Esophagus squamous epithelium (tissue), 5 donors: ENCODE measurements at regions not wholly inside any gene's neighbourhood (a gene's known extent, or its start where the extent isn't known, plus 50 kb on each side); places are given as distances from the start of the nearest gene placed in this dataset.

Source experiments
- DNase-seq: peaks from one replicate; lab custom pipeline; 2025; lab: John Stamatoyannopoulos, UW
- H3K27ac ChIP-seq, 4 donors: fragments of 200-600 bp; sonication (generic); one replicate each; pipeline ENCODE4 v1.5.1; 2016 to 2019; ENCODE audit warnings: mild to moderate bottlenecking in 1 of 4
- H3K27me3 ChIP-seq, 4 donors: fragments of 200-600 bp; sonication (generic); 1 replicate in 3 of 4; 2 replicates in 1 of 4; pipeline versions ENCODE4 v1.5.1 to v1.6.0; 2017 to 2021; ENCODE audit warnings: antibody characterized with exemption in 1 of 4
- H3K36me3 ChIP-seq, 3 donors: fragments of 200-600 bp; sonication (generic); one replicate each; pipeline ENCODE4 v1.5.1; 2016 to 2019
- H3K4me1 ChIP-seq, 3 donors: fragments of 200-600 bp; sonication (generic); one replicate each; pipeline ENCODE4 v1.5.1; 2017 to 2019
- H3K4me3 ChIP-seq, 4 donors: fragments of 200-600 bp; sonication (generic); 1 replicate in 3 of 4; 2 replicates in 1 of 4; pipeline ENCODE4 v1.5.1; 2016 to 2019; ENCODE audit warnings: mild to moderate bottlenecking in 2 of 4, moderate library complexity in 1 of 4
- H3K9me3 ChIP-seq, 3 donors: fragments of 200-600 bp; sonication (generic); one replicate each; pipeline ENCODE4 v1.5.1; 2016 to 2019
- POLR2A ChIP-seq, 4 donors: fragments of 450-650 bp; IDR thresholded peaks; one replicate each; pipeline ENCODE4 v1.6.1; 2017; ENCODE audit warnings: antibody characterized with exemption in 4 of 4, mild to moderate bottlenecking in 4 of 4, moderate library complexity in 3 of 4
- WGBS, 2 donors: methylation state at CpG; one replicate each; pipeline ENCODE4 v1.1.5; 2018; 5-methylcytosine and 5-hydroxymethylcytosine counted together
- intact Hi-C: fragments of 100-400 bp; cut with DNase I; formaldehyde crosslinking; loops from one replicate; pipeline ENCODE4 v1.15.0; 2022
- TF ChIP-seq, protein P1 (sequence below), 6 experiments: fragments of 450-650 bp in 4 of 6; fragments of 200-600 bp in 2 of 6; sonication (generic) in 2 of 6; IDR thresholded peaks; one replicate each; pipeline ENCODE4 v1.5.1; 2016 to 2019; ENCODE audit warnings: antibody characterized with exemption in 6 of 6, mild to moderate bottlenecking in 4 of 6, moderate library complexity in 4 of 6
- donor health status: DM: yes; HTN: yes; CAD: no.

DNA sequence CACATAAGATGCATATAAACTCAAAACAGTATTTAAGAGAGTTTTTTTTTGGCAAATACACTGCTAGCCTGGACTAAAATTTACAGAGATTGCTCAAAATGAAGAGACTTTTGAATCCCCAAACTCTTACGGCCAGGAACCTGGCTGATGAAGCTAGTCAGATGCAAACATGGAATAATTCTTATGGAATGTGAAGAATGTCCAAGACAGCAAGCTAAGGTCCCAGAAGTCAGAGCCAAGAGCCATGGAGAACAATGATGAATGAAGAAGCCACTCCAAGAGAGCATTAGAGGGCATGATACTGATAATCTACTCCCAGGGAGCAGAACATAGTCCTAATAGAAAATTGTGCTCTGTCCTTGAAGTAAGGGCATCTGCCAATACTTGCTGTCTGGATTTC lies 705.5 kb downstream of the DIPK2A start:
- TF ChIP-seq, protein P1, sequence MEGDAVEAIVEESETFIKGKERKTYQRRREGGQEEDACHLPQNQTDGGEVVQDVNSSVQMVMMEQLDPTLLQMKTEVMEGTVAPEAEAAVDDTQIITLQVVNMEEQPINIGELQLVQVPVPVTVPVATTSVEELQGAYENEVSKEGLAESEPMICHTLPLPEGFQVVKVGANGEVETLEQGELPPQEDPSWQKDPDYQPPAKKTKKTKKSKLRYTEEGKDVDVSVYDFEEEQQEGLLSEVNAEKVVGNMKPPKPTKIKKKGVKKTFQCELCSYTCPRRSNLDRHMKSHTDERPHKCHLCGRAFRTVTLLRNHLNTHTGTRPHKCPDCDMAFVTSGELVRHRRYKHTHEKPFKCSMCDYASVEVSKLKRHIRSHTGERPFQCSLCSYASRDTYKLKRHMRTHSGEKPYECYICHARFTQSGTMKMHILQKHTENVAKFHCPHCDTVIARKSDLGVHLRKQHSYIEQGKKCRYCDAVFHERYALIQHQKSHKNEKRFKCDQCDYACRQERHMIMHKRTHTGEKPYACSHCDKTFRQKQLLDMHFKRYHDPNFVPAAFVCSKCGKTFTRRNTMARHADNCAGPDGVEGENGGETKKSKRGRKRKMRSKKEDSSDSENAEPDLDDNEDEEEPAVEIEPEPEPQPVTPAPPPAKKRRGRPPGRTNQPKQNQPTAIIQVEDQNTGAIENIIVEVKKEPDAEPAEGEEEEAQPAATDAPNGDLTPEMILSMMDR (IDR thresholded peaks at IDR 0.05): no peak
- TF ChIP-seq POLR2A (IDR thresholded peaks at IDR 0.05): no peak
- DNase-seq: no peak
- WGBS, 2 donors: 31 to 65% methylated on average over 1 of the region's 1 CpG
- H3K4me1 ChIP-seq: no peaks in the 10 kb centered on the region
- no peaks in the 10 kb centered on the region for H3K27me3 ChIP-seq
- no peak overlapping the region for H3K27ac ChIP-seq
- no peak overlapping the region for H3K4me3 ChIP-seq
- intact Hi-C loops: no loop called here
- no peaks in the 10 kb centered on the region for H3K9me3 ChIP-seq
- H3K36me3 ChIP-seq: no peaks in the 10 kb centered on the region

DNA sequence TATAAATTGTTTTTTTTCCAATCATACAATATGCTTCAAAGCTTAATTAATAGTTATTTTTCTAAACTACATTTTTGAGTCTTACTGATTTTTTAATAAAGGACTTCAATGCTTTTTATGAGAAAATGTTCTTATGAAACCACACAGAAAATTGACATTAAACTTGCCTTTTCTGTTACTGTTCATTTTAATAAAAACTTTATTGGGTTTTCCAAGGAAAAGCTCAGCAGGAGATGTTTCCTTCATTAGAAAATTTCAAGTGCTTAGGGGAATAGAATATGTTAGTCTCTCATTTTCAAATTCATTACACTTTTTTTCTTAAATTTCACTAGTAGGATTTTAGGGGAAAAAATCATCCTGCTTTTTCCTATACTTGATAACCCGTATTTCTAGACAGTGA lies 711.4 kb downstream of the DIPK2A start:
- no peaks in the 10 kb centered on the region for H3K36me3 ChIP-seq
- H3K27ac ChIP-seq: no peak overlapping the region
- TF ChIP-seq, protein P1 (IDR thresholded peaks at IDR 0.05): no peak
- no peak for TF ChIP-seq POLR2A (IDR thresholded peaks at IDR 0.05)
- no peak for DNase-seq
- no peaks in the 10 kb centered on the region for H3K9me3 ChIP-seq
- WGBS, 2 donors: 78 to 84% methylated on average over 1 of the region's 1 CpG
- intact Hi-C loops: no loop called here
- H3K4me1 ChIP-seq: no peaks in the 10 kb centered on the region
- no peak overlapping the region for H3K4me3 ChIP-seq
- no peaks in the 10 kb centered on the region for H3K27me3 ChIP-seq

DNA sequence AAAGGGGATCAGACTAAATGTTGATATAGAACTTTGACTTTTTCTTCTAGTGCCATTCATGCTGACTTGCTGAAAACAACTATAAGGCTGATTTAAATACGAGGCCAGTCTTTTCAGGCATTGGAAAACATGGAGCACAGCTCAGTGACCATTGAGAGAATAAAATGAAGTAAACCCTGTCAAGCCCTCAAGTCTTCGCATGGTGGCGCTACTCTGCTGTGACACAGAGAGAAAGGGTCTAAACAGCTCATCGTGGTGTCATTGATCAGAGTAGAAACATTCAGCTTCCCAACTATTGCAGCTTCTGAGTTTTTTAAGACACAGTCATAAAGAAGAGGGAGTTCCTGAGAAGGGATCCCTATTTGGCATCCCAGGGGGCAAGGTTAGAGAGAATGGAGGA lies 716.2 kb downstream of the DIPK2A start:
- 63 to 89% methylated on average over 4 of the region's 4 CpGs for WGBS, 2 donors
- Histone ChIP-seq H3K27ac (no peak overlapping the region), H3K36me3 (no peaks in the 10 kb centered on the region), H3K27me3 (no peaks in the 10 kb centered on the region), H3K4me1 (no peaks in the 10 kb centered on the region), H3K9me3 (no peaks in the 10 kb centered on the region), H3K4me3 (no peak overlapping the region)
- intact Hi-C loops: no loop called here
- DNase-seq: no peak
- TF ChIP-seq, protein P1 (IDR thresholded peaks at IDR 0.05): no peak
- TF ChIP-seq POLR2A (IDR thresholded peaks at IDR 0.05): no peak

DNA sequence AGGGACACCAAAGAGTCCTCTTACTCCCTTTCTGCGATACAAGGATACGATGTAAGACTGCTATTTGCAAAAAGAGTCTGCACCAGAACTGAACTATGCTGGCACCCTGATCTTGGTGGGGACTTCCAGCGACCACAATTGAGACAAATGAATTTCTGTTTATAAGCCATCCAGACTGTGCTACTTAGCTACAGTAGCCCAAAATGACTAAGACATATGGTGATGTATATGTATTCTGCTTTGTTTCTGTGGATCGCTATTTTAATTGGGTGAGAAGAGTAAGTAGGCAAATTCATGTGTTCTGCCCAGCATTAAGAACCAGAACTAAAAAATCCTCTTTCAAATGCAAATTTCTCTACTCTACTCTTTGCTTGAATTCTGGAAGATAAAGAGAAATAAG lies 720.9 kb downstream of the DIPK2A start:
- Histone ChIP-seq H3K36me3 (no peaks in the 10 kb centered on the region), H3K9me3 (no peaks in the 10 kb centered on the region), H3K27me3 (no peaks in the 10 kb centered on the region), H3K4me3 (no peak overlapping the region), H3K27ac (no peak overlapping the region), H3K4me1 (no peaks in the 10 kb centered on the region)
- 84 to 91% methylated on average over 4 of the region's 4 CpGs for WGBS, 2 donors
- TF ChIP-seq, protein P1 (IDR thresholded peaks at IDR 0.05): no peak
- no peak for TF ChIP-seq POLR2A (IDR thresholded peaks at IDR 0.05)
- intact Hi-C loops: no loop called here
- no peak for DNase-seq

DNA sequence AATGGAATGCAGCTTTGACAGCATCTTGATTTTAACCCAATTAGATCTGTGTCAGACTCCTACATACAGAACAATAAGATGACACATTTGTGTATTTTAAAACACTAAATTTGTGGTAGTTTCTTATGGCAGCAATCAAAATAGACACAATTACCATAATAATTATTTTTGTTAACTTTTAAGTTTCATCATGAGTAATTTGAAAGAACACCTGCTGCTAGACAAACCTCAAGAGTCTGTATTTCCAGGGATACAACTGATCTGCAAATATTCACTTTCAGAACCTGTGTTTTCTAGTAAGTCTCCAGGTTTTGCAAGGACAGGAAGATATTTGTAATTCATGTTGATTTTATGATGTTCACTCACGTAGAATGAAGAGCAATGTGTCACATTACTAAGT lies 736.8 kb downstream of the DIPK2A start:
- H3K9me3 ChIP-seq: no peaks in the 10 kb centered on the region
- H3K4me3 ChIP-seq: no peak overlapping the region
- 50 to 67% methylated on average over 1 of the region's 1 CpG for WGBS, 2 donors
- H3K4me1 ChIP-seq: no peaks in the 10 kb centered on the region
- H3K36me3 ChIP-seq: no peaks in the 10 kb centered on the region
- intact Hi-C loops: no loop called here
- H3K27me3 ChIP-seq: no peaks in the 10 kb centered on the region
- no peak for DNase-seq
- no peak overlapping the region for H3K27ac ChIP-seq
- TF ChIP-seq, protein P1 (IDR thresholded peaks at IDR 0.05): no peak
- TF ChIP-seq POLR2A (IDR thresholded peaks at IDR 0.05): no peak
